Jurkat, Clone E6-1 (cell line): ENCODE measurements at regions not wholly inside any gene's neighbourhood (a gene's known extent, or its start where the extent isn't known, plus 50 kb on each side); places are given as distances from the start of the nearest gene placed in this dataset.

Experiments used
- DNase-seq: peaks from one replicate; pipeline ENCODE4 v3.0.0-alpha.2; 2011; ENCODE audit warnings: low read depth, low spot score
- H3K4me3 ChIP-seq: 2 replicates; pipeline ENCODE4 v1.5.1; 2011; ENCODE audit warnings: mild to moderate bottlenecking, low read length, control low read depth, moderate library complexity

- H3K4me3 ChIP-seq, result no peak overlapping the region
- DNase-seq, result no peak
Observed at GRCh38 chr21:16154951-16155635, 425.3 kb downstream of the USP25 start.

GRCh38 chr21:16156841-16157489 lies 427.2 kb downstream of the USP25 start:
- H3K4me3 ChIP-seq, result no peak overlapping the region
- DNase-seq, result no peak

- H3K4me3 ChIP-seq, result no peak overlapping the region
- DNase-seq, result no peak
Observed at GRCh38 chr21:16159213-16159970, 429.6 kb downstream of the USP25 start.

GRCh38 chr21:16159971-16160350 lies 430.2 kb downstream of the USP25 start:
- DNase-seq, result no peak
- no peak overlapping the region for H3K4me3 ChIP-seq

- no peak overlapping the region for H3K4me3 ChIP-seq
- no peak for DNase-seq
Observed at GRCh38 chr21:16162953-16163352, 433.2 kb downstream of the USP25 start.

- no peak for DNase-seq
- no peak overlapping the region for H3K4me3 ChIP-seq
Observed at GRCh38 chr21:16169102-16169511, 439.3 kb downstream of the USP25 start.

GRCh38 chr21:16169779-16170178 lies 440.0 kb downstream of the USP25 start:
- H3K4me3 ChIP-seq, result no peak overlapping the region
- no peak for DNase-seq

- no peak for DNase-seq
Observed at GRCh38 chr21:16176570-16176969, 446.8 kb downstream of the USP25 start.

GRCh38 chr21:16177532-16177931 lies 447.8 kb downstream of the USP25 start:
- DNase-seq, result no peak
- no peak overlapping the region for H3K4me3 ChIP-seq

More at GRCh38 chr21:16176570-16176969, 446.8 kb downstream of the USP25 start:
- H3K4me3 ChIP-seq, result no peak overlapping the region

GRCh38 chr21:16179773-16180172 lies 450.0 kb downstream of the USP25 start:
- no peak overlapping the region for H3K4me3 ChIP-seq
- DNase-seq, result no peak

- no peak overlapping the region for H3K4me3 ChIP-seq
- DNase-seq, result no peak
Observed at GRCh38 chr21:16180614-16181013, 450.8 kb downstream of the USP25 start.

- H3K4me3 ChIP-seq, result no peak overlapping the region
- DNase-seq, result no peak
Observed at GRCh38 chr21:16181018-16181417, 451.2 kb downstream of the USP25 start.

GRCh38 chr21:16185766-16186165 lies 456.0 kb downstream of the USP25 start:
- no peak for DNase-seq
- H3K4me3 ChIP-seq, result no peak overlapping the region

GRCh38 chr21:16186742-16187141 lies 457.0 kb downstream of the USP25 start:
- no peak overlapping the region for H3K4me3 ChIP-seq
- DNase-seq, result no peak

- no peak for DNase-seq
- H3K4me3 ChIP-seq, result no peak overlapping the region
Observed at GRCh38 chr21:16187603-16188301, 458.0 kb downstream of the USP25 start.

- no peak overlapping the region for H3K4me3 ChIP-seq
- DNase-seq, result no peak
Observed at GRCh38 chr21:16192902-16193301, 463.1 kb downstream of the USP25 start.

GRCh38 chr21:16193496-16194094 lies 463.8 kb downstream of the USP25 start:
- H3K4me3 ChIP-seq, result no peak overlapping the region
- no peak for DNase-seq

- DNase-seq, result no peak
- H3K4me3 ChIP-seq, result no peak overlapping the region
Observed at GRCh38 chr21:16194095-16194787, 464.5 kb downstream of the USP25 start.
